DMS114 treated with DMSO at 0.1 percent for 48 hours (cell line): ENCODE measurements at regions not wholly inside any gene's neighbourhood (a gene's known extent, or its start where the extent isn't known, plus 50 kb on each side); places are given as distances from the start of the nearest gene placed in this dataset.

Experiments used
- DNase-seq: peaks from one replicate; lab custom pipeline; 2025; ENCODE audit not compliant: unreplicated experiment; lab: John Stamatoyannopoulos, UW

GRCh38 chr5:68406767-68407241 is 191.2 kb downstream of the PIK3R1 start:
- DNase-seq: no peak

GRCh38 chr5:68407311-68408239 is 192.0 kb downstream of the PIK3R1 start:
- no peak for DNase-seq

GRCh38 chr5:68408345-68408871 is 192.9 kb downstream of the PIK3R1 start:
- no peak for DNase-seq

GRCh38 chr5:68409259-68409658 is 193.7 kb downstream of the PIK3R1 start:
- DNase-seq: no peak

GRCh38 chr5:68411161-68411560 is 195.6 kb downstream of the PIK3R1 start:
- DNase-seq: no peak

- DNase-seq: no peak
These were observed 199.9 kb downstream of the PIK3R1 start for GRCh38 chr5:68415177-68416085.

- no peak for DNase-seq
These were observed 201.2 kb downstream of the PIK3R1 start for GRCh38 chr5:68416714-68417113.

GRCh38 chr5:68418201-68418600 is 202.6 kb downstream of the PIK3R1 start:
- DNase-seq: no peak

GRCh38 chr5:68418680-68419079 is 203.1 kb downstream of the PIK3R1 start:
- DNase-seq: no peak

GRCh38 chr5:68419081-68419636 is 203.6 kb downstream of the PIK3R1 start:
- no peak for DNase-seq

GRCh38 chr5:68419637-68420452 is 204.3 kb downstream of the PIK3R1 start:
- no peak for DNase-seq

GRCh38 chr5:68420476-68421344 is 205.2 kb downstream of the PIK3R1 start:
- DNase-seq: no peak

GRCh38 chr5:68421485-68422220 is 206.1 kb downstream of the PIK3R1 start:
- DNase-seq: no peak

GRCh38 chr5:68423154-68423811 is 207.7 kb downstream of the PIK3R1 start:
- DNase-seq: no peak

- DNase-seq: no peak
These were observed 209.4 kb downstream of the PIK3R1 start for GRCh38 chr5:68424799-68425537.

GRCh38 chr5:68426586-68426985 is 211.0 kb downstream of the PIK3R1 start:
- no peak for DNase-seq

- DNase-seq: no peak
These were observed 212.8 kb downstream of the PIK3R1 start for GRCh38 chr5:68428231-68428811.
